ENCODE measurements at regions not wholly inside any gene's neighbourhood (a gene's known extent, or its start where the extent isn't known, plus 50 kb on each side); places are given as distances from the start of the nearest gene placed in this dataset.

GRCh38 chr9:86669422-86669821 is 277.9 kb downstream of the GAS1 start:
- no peak overlapping the region for H3K4me3 ChIP-seq (replicated peaks in 1 of 4; ENCODE audit: control extremely low read depth in 1 of 4, insufficient read depth in 1 of 4, low read depth in 3 of 4, low read length in 4 of 4)
- no peaks in the 10 kb centered on the region for H3K4me1 ChIP-seq (ENCODE audit: control insufficient read depth, extremely low read depth, insufficient read depth, low read length)
- DNase-seq (ENCODE audit: low read depth in 2 of 2), result no peak
- H3K79me2 ChIP-seq (ENCODE audit: control insufficient read depth, insufficient read depth, low read length), result no peaks in the 10 kb centered on the region
- no peaks in the 10 kb centered on the region for H3K9me3 ChIP-seq (ENCODE audit: control insufficient read depth, insufficient read depth, low read depth, low read length)
- H3K27me3 ChIP-seq (ENCODE audit: control insufficient read depth, insufficient read depth, low read length), result no peaks in the 10 kb centered on the region
- no peak overlapping the region for H2AFZ ChIP-seq (ENCODE audit: low read length)
- no peak overlapping the region for H3K27ac ChIP-seq (ENCODE audit: insufficient read depth, low read length)
- no peaks in the 10 kb centered on the region for H3K36me3 ChIP-seq (ENCODE audit: control insufficient read depth, insufficient read depth, low read length)
- no peaks in the 10 kb centered on the region for H4K20me1 ChIP-seq (ENCODE audit: control insufficient read depth, extremely low read depth, insufficient read depth, low read length)
- no peak overlapping the region for H3K9ac ChIP-seq (ENCODE audit: insufficient read depth, low read length)
- TF ChIP-seq CTCF (conservative IDR thresholded peaks at IDR 0.05 in 1 of 2, IDR thresholded peaks at IDR 0.05 in 1 of 2; ENCODE audit: low read depth in 1 of 2, low read length in 2 of 2) (no peak), EZH2 (IDR thresholded peaks at IDR 0.05; ENCODE audit: low read length, missing control alignments) (no peak)
- no peak overlapping the region for H3K4me2 ChIP-seq (ENCODE audit: extremely low read depth, insufficient read depth, low read length)

GRCh38 chr9:86668488-86668887 is 278.8 kb downstream of the GAS1 start:
- no peak overlapping the region for H3K4me3 ChIP-seq (replicated peaks in 1 of 4; ENCODE audit: control extremely low read depth in 1 of 4, insufficient read depth in 1 of 4, low read depth in 3 of 4, low read length in 4 of 4)
- H3K27me3 ChIP-seq (ENCODE audit: control insufficient read depth, insufficient read depth, low read length), result no peaks in the 10 kb centered on the region
- no peak overlapping the region for H3K4me2 ChIP-seq (ENCODE audit: extremely low read depth, insufficient read depth, low read length)
- H4K20me1 ChIP-seq (ENCODE audit: control insufficient read depth, extremely low read depth, insufficient read depth, low read length), result no peaks in the 10 kb centered on the region
- DNase-seq (ENCODE audit: low read depth in 2 of 2), result no peak
- no peaks in the 10 kb centered on the region for H3K9me3 ChIP-seq (ENCODE audit: control insufficient read depth, insufficient read depth, low read depth, low read length)
- H2AFZ ChIP-seq (ENCODE audit: low read length), result no peak overlapping the region
- no peak overlapping the region for H3K9ac ChIP-seq (ENCODE audit: insufficient read depth, low read length)
- H3K79me2 ChIP-seq (ENCODE audit: control insufficient read depth, insufficient read depth, low read length), result no peaks in the 10 kb centered on the region
- H3K27ac ChIP-seq (ENCODE audit: insufficient read depth, low read length), result no peak overlapping the region
- TF ChIP-seq EZH2 (IDR thresholded peaks at IDR 0.05; ENCODE audit: low read length, missing control alignments) (no peak), CTCF (conservative IDR thresholded peaks at IDR 0.05 in 1 of 2, IDR thresholded peaks at IDR 0.05 in 1 of 2; ENCODE audit: low read depth in 1 of 2, low read length in 2 of 2) (no peak)
- no peaks in the 10 kb centered on the region for H3K36me3 ChIP-seq (ENCODE audit: control insufficient read depth, insufficient read depth, low read length)
- no peaks in the 10 kb centered on the region for H3K4me1 ChIP-seq (ENCODE audit: control insufficient read depth, extremely low read depth, insufficient read depth, low read length)

- H3K79me2 ChIP-seq (ENCODE audit: control insufficient read depth, insufficient read depth, low read length), result no peaks in the 10 kb centered on the region
- peak; percentile 29 to 49 for DNase-seq (ENCODE audit: low read depth in 2 of 2)
Observed at GRCh38 chr9:86667307-86667706, 280.0 kb downstream of the GAS1 start.

More at GRCh38 chr9:86667307-86667706, 280.0 kb downstream of the GAS1 start:
- Histone ChIP-seq H2AFZ (ENCODE audit: low read length) (no peak overlapping the region), H3K4me3 (replicated peaks in 1 of 4; ENCODE audit: control extremely low read depth in 1 of 4, insufficient read depth in 1 of 4, low read depth in 3 of 4, low read length in 4 of 4) (no peak overlapping the region), H3K27ac (ENCODE audit: insufficient read depth, low read length) (no peak overlapping the region), H3K27me3 (ENCODE audit: control insufficient read depth, insufficient read depth, low read length) (no peaks in the 10 kb centered on the region), H3K9me3 (ENCODE audit: control insufficient read depth, insufficient read depth, low read depth, low read length) (no peaks in the 10 kb centered on the region), H3K4me1 (ENCODE audit: control insufficient read depth, extremely low read depth, insufficient read depth, low read length) (no peaks in the 10 kb centered on the region), H3K4me2 (ENCODE audit: extremely low read depth, insufficient read depth, low read length) (no peak overlapping the region), H4K20me1 (ENCODE audit: control insufficient read depth, extremely low read depth, insufficient read depth, low read length) (no peaks in the 10 kb centered on the region), H3K9ac (ENCODE audit: insufficient read depth, low read length) (no peak overlapping the region), H3K36me3 (ENCODE audit: control insufficient read depth, insufficient read depth, low read length) (no peaks in the 10 kb centered on the region)
- TF ChIP-seq EZH2 (IDR thresholded peaks at IDR 0.05; ENCODE audit: low read length, missing control alignments) (no peak), CTCF (conservative IDR thresholded peaks at IDR 0.05 in 1 of 2, IDR thresholded peaks at IDR 0.05 in 1 of 2; ENCODE audit: low read depth in 1 of 2, low read length in 2 of 2) (no peak)

Measured in fibroblast of lung (primary cell).